Posterior cingulate gyrus (tissue), 11 donors: ENCODE measurements at regions not wholly inside any gene's neighbourhood (a gene's known extent, or its start where the extent isn't known, plus 50 kb on each side); places are given as distances from the start of the nearest gene placed in this dataset.

Experiments
- DNase-seq, 10 donors: peaks; one replicate each; pipeline versions ENCODE4 v3.0.0 to v3.0.0-alpha.2; 2020 to 2021; ENCODE audit warnings: mixed read lengths in 3 of 10
- intact Hi-C: fragments of 100-400 bp; cut with DNase I; formaldehyde crosslinking; loops from one replicate; pipeline ENCODE4 v1.15.1; 2023

GRCh38 chr10:88058750-88059149 is 195.3 kb downstream of the PTEN start:
- intact Hi-C loops, result no loop called here
- no peak for DNase-seq

- intact Hi-C loops, result no loop called here
- no peak for DNase-seq
These were observed 195.8 kb downstream of the PTEN start for GRCh38 chr10:88059190-88059589.

GRCh38 chr10:88060762-88061161 is 197.3 kb downstream of the PTEN start:
- DNase-seq, result no peak
- intact Hi-C loops, result no loop called here

- intact Hi-C loops, result no loop called here
- no peak for DNase-seq
These were observed 199.0 kb downstream of the PTEN start for GRCh38 chr10:88062385-88062784.

GRCh38 chr10:88062798-88063472 is 199.5 kb downstream of the PTEN start:
- intact Hi-C loops, result no loop called here
- DNase-seq, result no peak

GRCh38 chr10:88063861-88064557 is 200.6 kb downstream of the PTEN start:
- intact Hi-C loops, result no loop called here
- no peak for DNase-seq

GRCh38 chr10:88064608-88065382 is 201.4 kb downstream of the PTEN start:
- intact Hi-C loops, result no loop called here
- DNase-seq, result peak in 1 of 10 donors; percentile 14

GRCh38 chr10:88065383-88066049 is 202.1 kb downstream of the PTEN start:
- DNase-seq, result no peak
- intact Hi-C loops, result no loop called here

GRCh38 chr10:88066319-88066718 is 202.9 kb downstream of the PTEN start:
- DNase-seq, result no peak
- intact Hi-C loops, result no loop called here

- DNase-seq, result no peak
- intact Hi-C loops, result no loop called here
These were observed 203.5 kb downstream of the PTEN start for GRCh38 chr10:88066876-88067275.

GRCh38 chr10:88067737-88068136 is 204.3 kb downstream of the PTEN start:
- intact Hi-C loops, result no loop called here
- no peak for DNase-seq

GRCh38 chr10:88069338-88069737 is 205.9 kb downstream of the PTEN start:
- intact Hi-C loops, result no loop called here
- no peak for DNase-seq

- intact Hi-C loops, result no loop called here
- no peak for DNase-seq
These were observed 206.9 kb downstream of the PTEN start for GRCh38 chr10:88070080-88070880.

- intact Hi-C loops, result no loop called here
- no peak for DNase-seq
These were observed 208.5 kb downstream of the PTEN start for GRCh38 chr10:88071879-88072278.

- intact Hi-C loops, result no loop called here
These were observed 210.3 kb downstream of the PTEN start for GRCh38 chr10:88073682-88074081.

GRCh38 chr10:88074971-88075370 is 211.5 kb downstream of the PTEN start:
- intact Hi-C loops, result no loop called here
- DNase-seq, result no peak

More at GRCh38 chr10:88073682-88074081, 210.3 kb downstream of the PTEN start:
- DNase-seq, result no peak

GRCh38 chr10:88076027-88076880 is 212.8 kb downstream of the PTEN start:
- intact Hi-C loops, result no loop called here
- DNase-seq, result no peak

- intact Hi-C loops, result no loop called here
- no peak for DNase-seq
These were observed 214.6 kb downstream of the PTEN start for GRCh38 chr10:88077977-88078376.

GRCh38 chr10:88080213-88080612 is 216.8 kb downstream of the PTEN start:
- intact Hi-C loops, result no loop called here
- DNase-seq, result no peak
